HepG2 (cell line): ENCODE measurements at regions not wholly inside any gene's neighbourhood (a gene's known extent, or its start where the extent isn't known, plus 50 kb on each side); places are given as distances from the start of the nearest gene placed in this dataset.

ENCODE experiments used
- ADNP ChIP-seq: sonication (generic); formaldehyde crosslinking; IDR thresholded peaks from 2 replicates; pipeline ENCODE4 v1.4.0; 2020; ENCODE audit warnings: missing genetic modification reagents
- FOXK2 ChIP-seq: fragments of 450-650 bp; IDR thresholded peaks from 2 replicates; pipeline ENCODE4 v1.6.1; 2016
- NFE2 ChIP-seq: sonication (generic); formaldehyde crosslinking; IDR thresholded peaks from 2 replicates; pipeline ENCODE4 v1.4.0; 2020; ENCODE audit warnings: missing genetic modification reagents
- ZIK1 ChIP-seq: sonication (generic); formaldehyde crosslinking; IDR thresholded peaks from 2 replicates; pipeline ENCODE4 v1.5.0; 2020; ENCODE audit warnings: mild to moderate bottlenecking, low read depth, missing genetic modification reagents, borderline replicate concordance
- ZNF124 ChIP-seq: sonication (generic); formaldehyde crosslinking; IDR thresholded peaks from 2 replicates; pipeline ENCODE4 v1.4.0; 2020; ENCODE audit warnings: missing genetic modification reagents
- ZNF251 ChIP-seq: sonication (generic); formaldehyde crosslinking; IDR thresholded peaks from 2 replicates; pipeline ENCODE4 v1.9.0; 2021; ENCODE audit warnings: mild to moderate bottlenecking, missing genetic modification reagents
- ZNF292 ChIP-seq: sonication (generic); formaldehyde crosslinking; IDR thresholded peaks from 2 replicates; pipeline ENCODE4 v1.8.1; 2022; ENCODE audit warnings: mild to moderate bottlenecking, low read depth, missing genetic modification reagents, borderline replicate concordance
- ZNF33A ChIP-seq: sonication (generic); formaldehyde crosslinking; IDR thresholded peaks from 2 replicates; pipeline ENCODE4 v1.5.1; 2020; ENCODE audit warnings: missing genetic modification reagents, mild to moderate bottlenecking, moderate library complexity, borderline replicate concordance
- ZNF343 ChIP-seq: sonication (generic); formaldehyde crosslinking; IDR thresholded peaks from 2 replicates; pipeline ENCODE4 v1.4.0; 2020; ENCODE audit warnings: mild to moderate bottlenecking, missing genetic modification reagents
- ZNF605 ChIP-seq: sonication (generic); formaldehyde crosslinking; IDR thresholded peaks from 2 replicates; pipeline ENCODE4 v1.8.0; 2022; ENCODE audit warnings: mild to moderate bottlenecking, missing genetic modification reagents
- ZNF780A ChIP-seq: sonication (generic); formaldehyde crosslinking; IDR thresholded peaks from 2 replicates; pipeline ENCODE4 v1.8.0; 2022; ENCODE audit warnings: mild to moderate bottlenecking, missing genetic modification reagents, moderate library complexity
- TF ChIP-seq, protein P1 (sequence below): sonication (generic); formaldehyde crosslinking; conservative IDR thresholded peaks from 2 replicates; pipeline ENCODE4 v1.8.0; 2022; ENCODE audit warnings: low read depth, missing genetic modification reagents
- TF ChIP-seq, protein P2 (sequence below): sonication (generic); formaldehyde crosslinking; IDR thresholded peaks from 2 replicates; pipeline ENCODE4 v1.5.0; 2020; ENCODE audit warnings: missing genetic modification reagents, mild to moderate bottlenecking, borderline replicate concordance
- TF ChIP-seq, protein P3 (sequence below): sonication (generic); formaldehyde crosslinking; IDR thresholded peaks from 2 replicates; pipeline ENCODE4 v1.4.0; 2020; ENCODE audit warnings: missing genetic modification reagents, borderline replicate concordance
- TF ChIP-seq, protein P4 (sequence below), 2 experiments: sonication (generic) in 1 of 2; formaldehyde crosslinking in 1 of 2; IDR thresholded peaks; 2 replicates each; pipeline versions ENCODE4 v1.4.0 to v1.6.1; 2016 to 2020; ENCODE audit warnings: borderline replicate concordance in 1 of 2, low read depth in 1 of 2, mild to moderate bottlenecking in 1 of 2, missing genetic modification reagents in 1 of 2
- TF ChIP-seq, protein P5 (sequence below): sonication (generic); formaldehyde crosslinking; IDR thresholded peaks from 2 replicates; pipeline ENCODE4 v1.4.0; 2020; ENCODE audit warnings: missing genetic modification reagents

DNA sequence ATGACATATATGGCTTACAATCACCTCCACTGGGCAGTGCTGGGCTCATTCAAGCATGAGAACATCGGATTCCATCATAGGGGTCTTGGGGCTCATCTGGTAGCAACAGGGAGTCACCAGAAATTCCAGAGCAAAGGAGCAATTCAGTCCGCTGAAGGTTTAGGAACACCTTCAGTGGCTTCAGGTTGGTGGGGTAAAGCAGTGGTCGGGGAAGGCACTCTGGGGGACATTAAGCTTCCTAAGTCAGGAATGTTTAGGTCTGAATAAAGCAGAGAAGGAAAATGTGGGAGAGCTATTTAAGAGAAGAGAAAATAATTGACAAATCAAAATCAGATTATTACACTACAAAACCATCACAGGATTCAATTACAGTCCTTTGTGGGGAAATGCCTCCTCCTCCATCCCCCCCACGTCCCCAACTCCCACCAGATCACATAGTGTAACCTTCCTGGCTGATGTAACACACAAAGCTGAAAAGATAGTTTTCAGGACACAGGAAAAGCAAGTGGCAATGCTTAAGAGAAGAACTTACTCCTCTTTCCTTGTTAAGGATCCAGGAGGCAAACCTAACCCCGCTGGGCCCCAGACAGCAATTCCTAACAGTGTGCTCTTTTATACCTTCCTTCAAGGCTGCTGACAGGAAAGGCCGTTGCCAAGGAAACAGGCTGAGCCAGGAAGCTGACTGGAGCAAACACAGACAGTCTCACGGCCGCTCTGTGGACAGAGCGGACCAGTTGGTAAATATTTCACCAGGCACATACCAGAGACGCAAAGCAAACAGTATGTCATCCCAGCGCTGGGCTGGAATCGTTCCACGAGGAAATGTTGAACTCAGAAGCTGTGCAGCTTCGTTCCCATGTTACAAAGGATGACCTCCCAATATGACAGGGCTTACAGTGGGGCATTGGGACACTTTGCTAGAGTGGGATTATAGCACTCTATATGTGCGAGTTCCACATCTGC is 57.5 kb upstream of the LMCD1 start (continued):
- TF ChIP-seq, protein P1, sequence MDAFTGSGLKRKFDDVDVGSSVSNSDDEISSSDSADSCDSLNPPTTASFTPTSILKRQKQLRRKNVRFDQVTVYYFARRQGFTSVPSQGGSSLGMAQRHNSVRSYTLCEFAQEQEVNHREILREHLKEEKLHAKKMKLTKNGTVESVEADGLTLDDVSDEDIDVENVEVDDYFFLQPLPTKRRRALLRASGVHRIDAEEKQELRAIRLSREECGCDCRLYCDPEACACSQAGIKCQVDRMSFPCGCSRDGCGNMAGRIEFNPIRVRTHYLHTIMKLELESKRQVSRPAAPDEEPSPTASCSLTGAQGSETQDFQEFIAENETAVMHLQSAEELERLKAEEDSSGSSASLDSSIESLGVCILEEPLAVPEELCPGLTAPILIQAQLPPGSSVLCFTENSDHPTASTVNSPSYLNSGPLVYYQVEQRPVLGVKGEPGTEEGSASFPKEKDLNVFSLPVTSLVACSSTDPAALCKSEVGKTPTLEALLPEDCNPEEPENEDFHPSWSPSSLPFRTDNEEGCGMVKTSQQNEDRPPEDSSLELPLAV (CRISPR knock-in tag): no peak
- TF ChIP-seq ZNF780A (CRISPR knock-in tag): no peak
- 0 out of 2 replicates have a peak, but pooled peaks have one; percentile 29 for TF ChIP-seq FOXK2
- no peak for TF ChIP-seq ZNF33A (CRISPR knock-in tag)
- peak; percentile 99; the same call in 1 of the 2 replicates for TF ChIP-seq ZNF292 (CRISPR knock-in tag)
- TF ChIP-seq, protein P2, sequence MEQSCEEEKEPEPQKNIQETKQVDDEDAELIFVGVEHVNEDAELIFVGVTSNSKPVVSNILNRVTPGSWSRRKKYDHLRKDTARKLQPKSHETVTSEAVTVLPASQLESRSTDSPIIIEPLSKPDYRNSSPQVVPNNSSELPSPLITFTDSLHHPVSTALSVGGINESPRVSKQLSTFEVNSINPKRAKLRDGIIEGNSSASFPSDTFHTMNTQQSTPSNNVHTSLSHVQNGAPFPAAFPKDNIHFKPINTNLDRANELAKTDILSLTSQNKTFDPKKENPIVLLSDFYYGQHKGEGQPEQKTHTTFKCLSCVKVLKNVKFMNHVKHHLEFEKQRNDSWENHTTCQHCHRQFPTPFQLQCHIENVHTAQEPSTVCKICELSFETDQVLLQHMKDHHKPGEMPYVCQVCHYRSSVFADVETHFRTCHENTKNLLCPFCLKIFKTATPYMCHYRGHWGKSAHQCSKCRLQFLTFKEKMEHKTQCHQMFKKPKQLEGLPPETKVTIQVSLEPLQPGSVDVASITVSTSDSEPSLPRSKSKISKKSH (CRISPR knock-in tag): no peak
- no peak for TF ChIP-seq NFE2 (CRISPR knock-in tag)
- no peak for TF ChIP-seq ZNF251 (CRISPR knock-in tag)
- TF ChIP-seq ZNF343 (CRISPR knock-in tag): no peak
- peak; percentile 88; the same call in 1 of the 2 replicates for TF ChIP-seq ZNF605 (CRISPR knock-in tag)
- TF ChIP-seq, protein P3, sequence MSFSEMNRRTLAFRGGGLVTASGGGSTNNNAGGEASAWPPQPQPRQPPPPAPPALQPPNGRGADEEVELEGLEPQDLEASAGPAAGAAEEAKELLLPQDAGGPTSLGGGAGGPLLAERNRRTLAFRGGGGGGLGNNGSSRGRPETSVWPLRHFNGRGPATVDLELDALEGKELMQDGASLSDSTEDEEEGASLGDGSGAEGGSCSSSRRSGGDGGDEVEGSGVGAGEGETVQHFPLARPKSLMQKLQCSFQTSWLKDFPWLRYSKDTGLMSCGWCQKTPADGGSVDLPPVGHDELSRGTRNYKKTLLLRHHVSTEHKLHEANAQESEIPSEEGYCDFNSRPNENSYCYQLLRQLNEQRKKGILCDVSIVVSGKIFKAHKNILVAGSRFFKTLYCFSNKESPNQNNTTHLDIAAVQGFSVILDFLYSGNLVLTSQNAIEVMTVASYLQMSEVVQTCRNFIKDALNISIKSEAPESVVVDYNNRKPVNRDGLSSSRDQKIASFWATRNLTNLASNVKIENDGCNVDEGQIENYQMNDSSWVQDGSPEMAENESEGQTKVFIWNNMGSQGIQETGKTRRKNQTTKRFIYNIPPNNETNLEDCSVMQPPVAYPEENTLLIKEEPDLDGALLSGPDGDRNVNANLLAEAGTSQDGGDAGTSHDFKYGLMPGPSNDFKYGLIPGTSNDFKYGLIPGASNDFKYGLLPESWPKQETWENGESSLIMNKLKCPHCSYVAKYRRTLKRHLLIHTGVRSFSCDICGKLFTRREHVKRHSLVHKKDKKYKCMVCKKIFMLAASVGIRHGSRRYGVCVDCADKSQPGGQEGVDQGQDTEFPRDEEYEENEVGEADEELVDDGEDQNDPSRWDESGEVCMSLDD (CRISPR knock-in tag): no peak
- TF ChIP-seq ADNP (CRISPR knock-in tag): no peak
- TF ChIP-seq, protein P4, sequence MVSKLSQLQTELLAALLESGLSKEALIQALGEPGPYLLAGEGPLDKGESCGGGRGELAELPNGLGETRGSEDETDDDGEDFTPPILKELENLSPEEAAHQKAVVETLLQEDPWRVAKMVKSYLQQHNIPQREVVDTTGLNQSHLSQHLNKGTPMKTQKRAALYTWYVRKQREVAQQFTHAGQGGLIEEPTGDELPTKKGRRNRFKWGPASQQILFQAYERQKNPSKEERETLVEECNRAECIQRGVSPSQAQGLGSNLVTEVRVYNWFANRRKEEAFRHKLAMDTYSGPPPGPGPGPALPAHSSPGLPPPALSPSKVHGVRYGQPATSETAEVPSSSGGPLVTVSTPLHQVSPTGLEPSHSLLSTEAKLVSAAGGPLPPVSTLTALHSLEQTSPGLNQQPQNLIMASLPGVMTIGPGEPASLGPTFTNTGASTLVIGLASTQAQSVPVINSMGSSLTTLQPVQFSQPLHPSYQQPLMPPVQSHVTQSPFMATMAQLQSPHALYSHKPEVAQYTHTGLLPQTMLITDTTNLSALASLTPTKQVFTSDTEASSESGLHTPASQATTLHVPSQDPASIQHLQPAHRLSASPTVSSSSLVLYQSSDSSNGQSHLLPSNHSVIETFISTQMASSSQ (IDR thresholded peaks at IDR 0.05; ENCODE audit: low read depth): peak; percentile 93
- TF ChIP-seq, protein P4 (CRISPR knock-in tag; IDR thresholded peaks at IDR 0.05; ENCODE audit: borderline replicate concordance): peak; percentile 97
- no peak for TF ChIP-seq ZIK1 (CRISPR knock-in tag)
- TF ChIP-seq, protein P5, sequence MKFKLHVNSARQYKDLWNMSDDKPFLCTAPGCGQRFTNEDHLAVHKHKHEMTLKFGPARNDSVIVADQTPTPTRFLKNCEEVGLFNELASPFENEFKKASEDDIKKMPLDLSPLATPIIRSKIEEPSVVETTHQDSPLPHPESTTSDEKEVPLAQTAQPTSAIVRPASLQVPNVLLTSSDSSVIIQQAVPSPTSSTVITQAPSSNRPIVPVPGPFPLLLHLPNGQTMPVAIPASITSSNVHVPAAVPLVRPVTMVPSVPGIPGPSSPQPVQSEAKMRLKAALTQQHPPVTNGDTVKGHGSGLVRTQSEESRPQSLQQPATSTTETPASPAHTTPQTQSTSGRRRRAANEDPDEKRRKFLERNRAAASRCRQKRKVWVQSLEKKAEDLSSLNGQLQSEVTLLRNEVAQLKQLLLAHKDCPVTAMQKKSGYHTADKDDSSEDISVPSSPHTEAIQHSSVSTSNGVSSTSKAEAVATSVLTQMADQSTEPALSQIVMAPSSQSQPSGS: peak; percentile 94
- peak; percentile 54; the same call in 1 of the 2 replicates for TF ChIP-seq ZNF124 (CRISPR knock-in tag)
